Esophagus mucosa (tissue), 1 donor: ENCODE measurements at regions not wholly inside any gene's neighbourhood (a gene's known extent, or its start where the extent isn't known, plus 50 kb on each side); places are given as distances from the start of the nearest gene placed in this dataset.

Experiments used
- ATAC-seq: fragments of 200-7000 bp; cut with Tn5 transposase; one replicate; pipeline ENCODE4 v1.9.1; 2020
- donor health status: DM: yes; HTN: yes; CAD: no.

DNA sequence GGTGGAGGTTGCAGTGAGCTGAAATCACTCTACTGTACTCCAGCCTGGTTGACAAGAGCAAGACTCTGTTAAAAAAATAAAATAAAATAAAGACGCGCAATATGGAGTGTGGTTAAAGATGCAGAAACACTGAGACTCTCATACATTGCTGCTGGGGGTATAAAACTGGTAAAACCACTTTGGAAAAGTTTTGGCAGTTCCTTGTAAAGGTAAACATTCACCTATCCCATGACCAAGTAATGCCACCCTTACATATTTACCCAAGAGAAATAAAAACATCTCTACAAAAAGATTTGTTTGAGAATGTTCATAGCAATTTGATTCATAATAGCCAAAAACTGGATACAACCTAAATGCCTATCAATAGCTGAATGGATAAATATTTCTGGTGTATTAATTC is 398.5 kb downstream of the PDCD6IP start:
- no peak for ATAC-seq

- no peak for ATAC-seq
These were observed 399.9 kb downstream of the PDCD6IP start for GRCh38 chr3:34198309-34198708.

DNA sequence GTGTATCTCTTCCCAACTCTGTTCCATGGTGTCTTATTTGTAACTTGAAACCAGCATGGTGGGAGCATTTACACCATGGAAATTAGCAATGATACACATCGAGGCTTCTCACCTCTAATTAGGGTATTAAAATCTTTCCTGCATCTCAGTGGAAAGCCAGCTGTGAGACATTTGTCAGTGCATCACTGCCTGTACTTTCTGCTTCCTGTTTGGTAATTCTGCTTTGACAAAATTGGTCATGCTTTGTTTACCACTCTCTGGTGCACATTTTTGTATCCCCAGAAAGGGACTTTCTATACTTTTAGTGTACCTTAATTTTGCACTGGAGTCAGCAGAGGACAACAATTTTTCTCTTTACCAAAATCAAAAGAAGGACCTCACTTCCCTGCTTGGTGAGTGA is 402.1 kb downstream of the PDCD6IP start:
- ATAC-seq: peak; percentile 25

DNA sequence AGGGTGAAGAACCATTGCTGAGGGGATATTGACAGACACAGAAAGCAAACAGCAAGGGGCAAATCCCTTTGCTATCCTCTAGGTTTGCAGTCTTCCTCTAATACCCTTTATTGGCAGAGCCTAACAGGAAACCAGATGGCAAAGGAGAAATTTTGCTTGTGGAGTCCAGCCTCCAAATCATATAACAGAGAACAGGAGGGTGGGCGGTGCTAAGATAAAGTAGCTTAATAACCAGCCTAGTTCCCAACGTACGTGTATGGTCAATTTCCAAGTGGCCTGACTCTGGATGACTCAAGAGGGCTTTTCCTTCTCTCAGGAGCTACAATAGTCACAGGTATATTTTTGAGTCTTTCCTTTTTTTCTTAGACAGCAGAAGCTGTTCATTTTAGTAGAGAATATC is 404.5 kb downstream of the PDCD6IP start:
- no peak for ATAC-seq

DNA sequence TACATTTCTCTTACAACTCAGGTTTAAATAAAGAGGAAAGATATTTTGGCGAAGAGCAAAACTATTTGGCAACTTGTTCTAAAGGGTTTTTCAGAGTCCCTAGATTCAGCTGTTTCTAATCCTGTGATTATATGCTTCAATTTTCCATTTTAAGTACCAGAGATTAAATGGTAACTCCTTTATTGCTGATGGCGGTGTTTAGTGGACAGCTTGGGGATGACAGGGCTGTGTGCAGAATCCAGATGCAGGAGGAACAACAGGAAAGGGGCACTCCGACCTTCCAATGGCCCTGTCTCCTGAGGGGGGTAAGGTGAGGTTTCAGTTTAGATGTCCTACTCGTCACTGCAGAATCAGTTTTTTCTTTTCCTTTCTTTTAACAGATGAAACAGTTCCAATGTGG is 405.0 kb downstream of the PDCD6IP start:
- ATAC-seq: no peak

DNA sequence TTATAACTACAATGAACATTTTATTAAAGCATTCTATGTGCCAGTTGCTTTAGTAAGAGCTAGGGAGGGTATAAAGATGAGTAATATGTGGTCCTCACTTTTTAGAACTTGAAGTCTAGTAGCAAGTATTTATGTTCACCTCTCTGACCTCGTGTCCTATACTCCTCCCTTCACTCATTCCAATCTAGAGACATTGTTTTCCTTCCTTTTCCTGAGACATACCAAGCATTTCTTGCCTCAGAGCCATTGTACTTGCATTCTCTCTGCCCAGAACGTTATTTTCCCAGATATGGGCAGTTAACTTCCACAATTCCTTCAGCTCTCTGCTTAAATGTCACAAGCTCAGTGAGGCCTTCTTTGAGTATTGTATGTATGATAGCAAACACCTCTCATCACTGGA is 408.6 kb downstream of the PDCD6IP start:
- ATAC-seq: no peak

DNA sequence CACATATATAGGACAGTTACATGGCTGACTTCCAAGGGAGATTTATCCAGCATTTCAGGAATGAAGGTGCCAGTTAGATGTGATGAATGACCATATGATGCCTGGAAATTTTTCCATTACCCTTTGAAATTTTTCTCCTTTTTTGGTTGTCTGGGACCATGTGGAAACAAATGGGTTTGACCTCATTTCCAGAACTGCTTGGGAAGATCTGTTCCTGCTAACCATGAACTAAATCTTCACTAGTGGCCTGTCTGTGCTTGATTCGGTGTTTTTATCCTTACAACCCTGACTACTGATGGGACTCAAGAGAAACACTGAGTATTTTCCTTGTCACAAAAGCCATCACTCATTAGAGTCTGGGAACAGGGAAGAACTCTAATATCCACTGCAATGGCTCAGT is 409.4 kb downstream of the PDCD6IP start:
- ATAC-seq: no peak

DNA sequence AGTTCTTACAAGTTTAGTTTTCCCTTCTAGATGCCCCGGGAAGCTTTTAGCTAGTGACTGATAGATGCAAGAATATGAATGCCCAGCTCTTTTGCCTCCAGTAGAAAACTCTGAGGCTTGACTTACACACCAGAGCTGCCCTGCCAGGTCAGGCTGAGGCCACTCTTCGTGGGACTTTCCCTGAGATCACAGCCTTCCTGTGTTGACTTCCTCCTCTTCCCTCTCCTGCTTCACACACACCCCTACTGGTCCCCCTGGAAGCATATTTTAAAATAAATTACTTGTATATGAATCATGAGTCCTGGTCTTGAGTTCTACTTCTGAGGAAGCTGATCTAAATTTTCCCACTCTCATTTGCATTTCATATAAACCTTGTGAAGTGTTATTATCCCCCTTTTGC is 413.7 kb downstream of the PDCD6IP start:
- ATAC-seq: peak; percentile 77

- ATAC-seq: peak; percentile 93
These were observed 414.2 kb downstream of the PDCD6IP start for GRCh38 chr3:34212656-34213055.

- no peak for ATAC-seq
These were observed 415.0 kb downstream of the PDCD6IP start for GRCh38 chr3:34213478-34213877.

GRCh38 chr3:34216711-34217335 is 418.4 kb downstream of the PDCD6IP start:
- no peak for ATAC-seq

GRCh38 chr3:34218706-34219385 is 420.4 kb downstream of the PDCD6IP start:
- ATAC-seq: no peak

- ATAC-seq: no peak
These were observed 421.1 kb downstream of the PDCD6IP start for GRCh38 chr3:34219556-34219955.

DNA sequence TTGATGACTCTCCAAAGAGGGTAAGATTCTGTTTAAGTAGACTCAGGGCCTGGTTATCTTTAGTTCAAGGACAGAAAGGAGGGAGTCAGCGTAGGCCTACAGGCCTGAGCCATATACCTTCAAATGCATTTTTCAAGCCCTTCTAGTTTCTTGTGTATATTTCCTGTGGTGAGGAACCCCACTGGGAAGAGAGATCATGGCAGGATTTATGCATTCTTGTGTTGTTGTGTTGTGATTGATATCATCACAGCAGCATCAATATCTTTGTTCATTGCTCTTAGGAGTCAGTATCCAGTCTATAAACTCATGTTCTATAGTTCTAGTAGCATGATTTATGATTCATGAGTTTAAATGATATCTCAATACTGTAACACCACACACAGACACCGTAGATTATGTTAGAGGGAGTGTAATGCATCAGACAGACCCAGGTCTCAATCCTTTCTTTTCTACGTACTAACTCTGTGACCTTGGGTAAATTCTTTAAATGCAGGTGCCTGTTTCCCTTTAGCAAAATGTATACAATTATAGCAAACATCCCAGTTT is 427.5 kb downstream of the PDCD6IP start:
- no peak for ATAC-seq

- ATAC-seq: no peak
These were observed 431.4 kb downstream of the PDCD6IP start for GRCh38 chr3:34229876-34230275.

DNA sequence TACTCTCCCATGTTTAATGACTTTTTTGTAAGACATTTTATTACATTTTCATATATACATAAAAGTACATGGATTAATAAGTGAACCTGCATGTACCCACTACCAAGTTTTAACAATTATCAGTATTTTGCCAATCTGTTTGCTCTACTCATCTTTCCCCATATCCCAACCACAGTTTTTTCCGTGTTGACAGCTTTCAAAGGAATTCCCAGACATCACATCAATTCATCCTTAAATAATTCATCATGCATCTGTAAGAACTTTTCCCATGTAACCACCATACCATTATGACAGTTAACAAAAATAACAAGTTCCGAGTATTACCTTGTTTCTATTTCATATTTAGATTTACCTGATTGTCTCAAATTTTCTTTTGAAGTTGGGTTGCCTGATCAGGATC is 436.7 kb downstream of the PDCD6IP start:
- no peak for ATAC-seq

DNA sequence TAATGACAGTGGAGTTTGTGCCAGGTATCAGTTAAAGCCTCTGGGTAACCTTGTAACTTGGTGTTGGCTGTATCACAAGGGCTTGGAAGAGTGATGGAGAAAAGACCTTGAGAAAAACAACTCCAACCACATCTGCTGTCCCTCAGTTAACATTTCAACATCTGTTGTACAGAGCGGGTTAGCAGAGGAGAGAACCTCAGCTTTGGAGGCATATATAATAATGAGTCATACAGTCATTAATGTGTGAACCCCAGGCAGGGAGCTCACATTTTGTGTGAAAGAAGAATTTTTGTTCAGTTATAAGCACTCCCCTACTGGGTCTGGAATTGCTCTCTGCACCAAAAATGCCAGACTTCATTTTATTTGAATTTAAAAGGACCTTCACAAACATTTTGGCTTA is 439.5 kb downstream of the PDCD6IP start:
- no peak for ATAC-seq

- ATAC-seq: no peak
These were observed 440.0 kb downstream of the PDCD6IP start for GRCh38 chr3:34238407-34238806.

DNA sequence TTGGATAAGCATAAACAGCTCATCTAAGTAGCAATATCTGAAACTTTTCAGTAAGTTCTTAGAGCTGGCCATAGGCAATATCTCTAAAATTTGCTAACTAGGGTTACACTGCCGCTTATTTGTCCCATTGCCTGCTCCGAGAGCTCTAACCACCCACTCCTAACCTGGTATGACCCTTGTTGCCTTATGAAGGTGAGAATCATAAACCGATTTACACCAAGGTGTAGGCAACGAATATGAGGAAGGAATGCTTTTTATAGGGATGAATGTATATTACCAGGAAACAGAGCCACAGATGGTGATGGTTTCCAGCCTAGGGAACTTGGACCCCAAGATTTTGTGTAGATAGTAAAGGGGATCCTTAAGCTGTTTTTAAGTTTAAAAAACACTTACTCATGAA is 440.9 kb downstream of the PDCD6IP start:
- no peak for ATAC-seq

DNA sequence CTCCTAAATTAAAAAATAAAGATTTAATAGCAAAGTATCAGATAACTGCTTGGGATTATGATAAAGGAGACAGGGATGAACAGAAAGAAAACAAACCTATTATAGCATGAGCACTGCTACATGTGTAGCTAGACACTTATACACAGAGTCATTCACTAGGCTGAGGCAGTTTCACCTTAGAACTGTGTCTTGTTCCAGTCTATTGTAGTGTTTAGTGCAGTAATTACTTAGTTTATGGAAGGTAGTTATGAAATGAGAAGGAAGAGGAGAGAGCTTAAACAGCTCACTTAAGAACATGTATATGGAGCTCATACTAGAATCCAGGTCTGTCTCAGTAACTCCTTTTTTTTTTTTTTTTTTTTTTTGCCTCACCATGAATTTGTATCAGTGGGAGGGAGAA is 441.4 kb downstream of the PDCD6IP start:
- ATAC-seq: no peak

DNA sequence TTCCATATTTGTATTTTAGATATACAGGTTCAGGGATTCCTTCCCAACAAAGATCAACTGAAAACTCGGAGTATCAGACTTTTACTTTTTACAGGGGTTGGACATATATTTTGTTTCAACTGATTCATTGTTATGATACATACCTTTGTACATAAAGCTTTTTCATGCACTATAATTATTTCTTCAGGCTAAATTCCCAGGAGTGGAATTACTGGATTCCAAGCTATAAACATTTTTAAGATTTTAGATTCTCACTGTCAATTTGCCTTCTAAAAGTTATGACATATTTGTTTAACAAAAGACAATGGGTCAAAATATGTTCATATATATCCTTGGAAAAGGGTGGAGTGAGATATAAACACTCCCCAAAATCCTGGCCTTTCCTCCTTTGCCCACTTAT is 449.0 kb downstream of the PDCD6IP start:
- no peak for ATAC-seq

- no peak for ATAC-seq
These were observed 449.9 kb downstream of the PDCD6IP start for GRCh38 chr3:34248352-34248751.

DNA sequence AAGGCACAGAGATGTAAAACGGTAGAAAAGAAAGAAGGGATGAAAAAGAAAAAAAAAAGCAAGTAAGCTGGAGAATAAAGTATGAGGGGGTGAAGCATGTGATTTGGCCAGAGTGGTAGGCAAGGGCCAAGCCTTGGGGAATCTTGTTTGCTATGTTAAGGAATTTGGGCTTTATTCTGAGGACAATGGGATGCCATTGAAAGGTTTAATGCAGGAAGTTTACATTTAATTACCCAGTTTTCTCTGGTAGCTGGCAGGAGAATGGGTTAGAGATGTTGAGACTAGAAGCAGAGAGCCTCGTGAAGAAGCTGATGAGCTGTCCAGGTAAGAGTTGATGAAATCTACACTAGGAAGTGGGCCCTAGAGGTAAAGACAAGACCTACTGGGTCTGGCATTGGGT is 455.9 kb downstream of the PDCD6IP start:
- no peak for ATAC-seq

DNA sequence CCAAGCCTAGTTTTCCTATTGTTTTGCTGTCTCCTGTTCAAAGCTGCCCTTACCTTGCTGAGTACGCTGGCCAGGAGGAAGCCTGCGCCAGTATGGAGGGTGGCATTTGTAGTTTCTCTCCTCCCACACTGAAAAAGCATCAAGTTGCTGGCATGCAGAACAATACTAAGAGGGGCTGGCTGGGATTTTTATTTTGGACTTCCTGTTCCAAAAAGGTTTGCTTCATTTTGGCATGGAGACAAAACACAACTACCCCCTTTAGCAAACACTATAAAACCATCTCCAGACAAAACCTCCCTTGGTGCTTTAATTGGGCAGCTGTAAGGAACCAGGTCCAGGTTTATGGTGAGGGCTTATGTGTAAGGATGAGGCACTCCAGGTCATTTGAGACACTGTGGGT is 457.6 kb downstream of the PDCD6IP start:
- ATAC-seq: no peak

- ATAC-seq: no peak
These were observed 458.4 kb downstream of the PDCD6IP start for GRCh38 chr3:34256791-34257190.
